HCT116 (cell line): ENCODE measurements at regions not wholly inside any gene's neighbourhood (a gene's known extent, or its start where the extent isn't known, plus 50 kb on each side); places are given as distances from the start of the nearest gene placed in this dataset.

Experiments used
- ATAC-seq: fragments of 200-7000 bp; cut with Tn5 transposase; 2 replicates; pipeline ENCODE4 v1.9.1; 2020; ENCODE audit warnings: mild to moderate bottlenecking, moderate library complexity
- BruUV-seq: library from RNA; stranded (reverse); fragments of 400-500 nt; replicated peaks from 2 replicates; lab custom pipeline; 2021; lab: Mats Ljungman, UMichigan
- CTCF ChIA-PET: fragments of 300-600 bp; sonication (Branson Sonifier 250); formaldehyde crosslinking; loops from one replicate; lab custom pipeline; 2021; ENCODE audit warnings: antibody characterized with exemption; lab: Charles Lee
- POLR2A ChIA-PET: fragments of 300-600, 350-600 bp; sonication (Branson Sonifier 250); formaldehyde crosslinking; loops from one replicate; lab custom pipeline; 2021; ENCODE audit warnings: antibody characterized with exemption; lab: Charles Lee
- RAD21 ChIA-PET, 2 experiments: fragments of 300-600 bp; sonication (Branson Sonifier 250); formaldehyde crosslinking; loops; one replicate each; lab custom pipeline; 2023; ENCODE audit warnings: low total read pairs in 2 of 2; ENCODE audit not compliant: uncharacterized antibody in 2 of 2, unreplicated experiment in 2 of 2, low non-redundant PET in 1 of 2; lab: Charles Lee
- DNase-seq: peaks from one replicate; pipeline ENCODE4 v3.0.0-alpha.2; 2010; ENCODE audit warnings: low read depth, low spot score
- H2AFZ ChIP-seq: fragments of 200-600 bp; shearing (Covaris generic), sonication (generic); 2 replicates; pipeline ENCODE4 v1.6.1; 2017; ENCODE audit warnings: low read depth, mixed run types, mixed read lengths, antibody characterized with exemption, low read length; ENCODE audit not compliant: poor library complexity, severe bottlenecking
- H3K27ac ChIP-seq: 2 replicates; pipeline ENCODE4 v1.5.1; 2012; ENCODE audit warnings: low read depth, low read length
- H3K27me3 ChIP-seq: fragments of 200-600 bp; sonication (generic); 2 replicates; pipeline ENCODE4 v1.6.1; 2016; ENCODE audit warnings: mixed run types, low read length, mixed read lengths; ENCODE audit not compliant: insufficient read depth
- H3K36me3 ChIP-seq, 2 experiments: fragments of 200-500 bp in 1 of 2; fragments of 200-600 bp in 1 of 2; sonication (Bioruptor generic) in 1 of 2; sonication (generic) in 1 of 2; 2 replicates each; pipeline versions ENCODE4 v1.5.1 to v1.6.1; 2014 to 2016; ENCODE audit warnings: low read length in 2 of 2, inconsistent platforms in 1 of 2, mixed read lengths in 1 of 2, mixed run types in 1 of 2; ENCODE audit not compliant: insufficient read depth in 2 of 2, control insufficient read depth in 1 of 2
- H3K4me1 ChIP-seq, 2 experiments: fragments of 200-600 bp in 1 of 2; sonication (generic) in 1 of 2; 2 replicates each; pipeline versions ENCODE4 v1.5.1 to v1.6.1; 2012 to 2017; ENCODE audit warnings: low read length in 2 of 2, inconsistent platforms in 1 of 2, mild to moderate bottlenecking in 1 of 2, mixed read lengths in 1 of 2, mixed run types in 1 of 2, moderate library complexity in 1 of 2; ENCODE audit not compliant: insufficient read depth in 2 of 2, control insufficient read depth in 1 of 2
- H3K4me2 ChIP-seq: fragments of 200-600 bp; sonication (generic); 2 replicates; pipeline ENCODE4 v1.6.1; 2017; ENCODE audit warnings: mixed run types, low read length, mixed read lengths
- H3K4me3 ChIP-seq, 2 experiments: fragments of 200-600 bp in 1 of 2; sonication (generic) in 1 of 2; replicated peaks in 1 of 2; 2 replicates each; pipeline ENCODE4 v1.5.1; 2011 to 2016; ENCODE audit warnings: low read length in 2 of 2, control low read depth in 1 of 2, low read depth in 1 of 2, mild to moderate bottlenecking in 1 of 2, mixed read lengths in 1 of 2, mixed run types in 1 of 2
- H3K79me2 ChIP-seq: fragments of 200-600 bp; sonication (generic); 2 replicates; pipeline ENCODE4 v1.6.1; 2017; ENCODE audit warnings: mild to moderate bottlenecking, mixed run types, low read length, moderate library complexity, mixed read lengths; ENCODE audit not compliant: insufficient read depth
- H3K9ac ChIP-seq: fragments of 200-600 bp; sonication (generic); 2 replicates; pipeline ENCODE4 v1.6.1; 2016; ENCODE audit warnings: low read length, mixed read lengths
- H3K9me2 ChIP-seq: fragments of 200-600 bp; sonication (generic), shearing (Covaris generic); 2 replicates; pipeline ENCODE4 v1.6.1; 2017; ENCODE audit warnings: mixed run types, mild to moderate bottlenecking, moderate library complexity; ENCODE audit not compliant: insufficient read depth
- H3K9me3 ChIP-seq, 2 experiments: fragments of 200-500 bp in 1 of 2; fragments of 200-600 bp in 1 of 2; sonication (Bioruptor generic) in 1 of 2; sonication (generic) in 1 of 2; 2 replicates each; pipeline ENCODE4 v1.6.1; 2014 to 2017; ENCODE audit warnings: low read length in 2 of 2, mixed read lengths in 2 of 2, inconsistent platforms in 1 of 2, low read depth in 1 of 2, mild to moderate bottlenecking in 1 of 2, mixed run types in 1 of 2, moderate library complexity in 1 of 2; ENCODE audit not compliant: control insufficient read depth in 1 of 2, insufficient read depth in 1 of 2
- H4K20me1 ChIP-seq: fragments of 200-600 bp; sonication (generic), shearing (Covaris generic); 2 replicates; pipeline ENCODE4 v1.6.1; 2017; ENCODE audit warnings: mixed run types, mild to moderate bottlenecking, moderate library complexity; ENCODE audit not compliant: insufficient read depth
- CBX3 ChIP-seq: IDR thresholded peaks from 2 replicates; pipeline ENCODE4 v1.6.1; 2012; ENCODE audit warnings: low read depth
- CEBPB ChIP-seq: IDR thresholded peaks from 2 replicates; pipeline ENCODE4 v1.6.1; 2012; ENCODE audit warnings: low read depth
- EGR1 ChIP-seq: IDR thresholded peaks from 2 replicates; pipeline ENCODE4 v1.6.1; 2012; ENCODE audit warnings: low read depth
- ELF1 ChIP-seq: IDR thresholded peaks from 2 replicates; pipeline ENCODE4 v1.6.1; 2012; ENCODE audit warnings: low read depth, borderline replicate concordance
- EZH2 ChIP-seq: fragments of 200-600 bp; sonication (generic); IDR thresholded peaks from 2 replicates; pipeline ENCODE4 v1.6.1; 2017; ENCODE audit warnings: antibody characterized with exemption, mixed run types
- FOSL1 ChIP-seq: IDR thresholded peaks from 2 replicates; pipeline ENCODE4 v1.6.1; 2012; ENCODE audit warnings: low read depth
- JUND ChIP-seq: IDR thresholded peaks from 2 replicates; pipeline ENCODE4 v1.6.1; 2012
- POLR2A ChIP-seq: IDR thresholded peaks from 2 replicates; pipeline ENCODE4 v1.7.0; 2011; ENCODE audit warnings: borderline replicate concordance; ENCODE audit not compliant: insufficient read depth, insufficient read length; ENCODE audit errors: extremely low read depth
- POLR2AphosphoS5 ChIP-seq: IDR thresholded peaks from 2 replicates; pipeline ENCODE4 v1.6.1; 2011; ENCODE audit warnings: mild to moderate bottlenecking, low read depth, low read length, moderate library complexity
- RAD21 ChIP-seq: IDR thresholded peaks from 2 replicates; pipeline ENCODE4 v1.6.1; 2012; ENCODE audit warnings: low read depth, mild to moderate bottlenecking
- SIN3A ChIP-seq: IDR thresholded peaks from 2 replicates; pipeline ENCODE4 v1.6.1; 2012; ENCODE audit warnings: low read depth
- SP1 ChIP-seq: IDR thresholded peaks from 2 replicates; pipeline ENCODE4 v1.6.1; 2012; ENCODE audit warnings: low read depth
- TCF7L2 ChIP-seq: IDR thresholded peaks from 2 replicates; pipeline ENCODE4 v1.7.0; 2011; ENCODE audit warnings: borderline replicate concordance, inconsistent platforms; ENCODE audit not compliant: insufficient read depth, insufficient read length; ENCODE audit errors: extremely low read depth
- ZFX ChIP-seq: fragments of 450-650 bp; IDR thresholded peaks from 2 replicates; pipeline ENCODE4 v1.6.1; 2017
- ZNF274 ChIP-seq: fragments of 200-500 bp; sonication (Bioruptor generic); IDR thresholded peaks from 2 replicates; pipeline ENCODE4 v1.6.1; 2014; ENCODE audit warnings: mild to moderate bottlenecking, low read depth, low read length, inconsistent platforms
- intact Hi-C: fragments of 100-400 bp; cut with micrococcal nuclease; formaldehyde crosslinking; loops from 2 replicates; pipeline ENCODE4 v1.10.0; 2022
- TF ChIP-seq, protein P1 (sequence below): IDR thresholded peaks from 2 replicates; pipeline ENCODE4 v1.6.1; 2012

DNA sequence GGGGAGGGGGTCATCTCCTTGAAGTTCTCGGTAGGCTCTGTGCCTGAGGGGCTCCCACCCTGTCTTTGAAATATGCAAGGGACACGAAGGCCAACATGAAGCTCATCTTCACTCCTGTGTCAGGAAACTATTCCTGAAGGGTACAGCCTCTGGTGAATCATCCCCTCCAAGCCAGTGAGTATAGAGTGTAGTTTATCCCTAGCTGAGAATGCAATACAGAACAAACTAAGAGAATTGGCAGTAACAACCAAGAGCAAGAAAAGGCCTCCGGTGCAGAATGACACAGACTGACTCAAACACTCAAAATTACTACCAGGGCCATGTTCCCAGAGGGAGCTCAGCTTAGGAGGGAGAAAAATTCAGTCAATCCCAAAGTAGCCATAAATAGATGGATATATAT is 413.3 kb downstream of the BCL11A start:
- ChIA-PET CTCF (no interaction called here), POLR2A (no interaction called here), RAD21 (no interaction called here)
- no peaks in the 10 kb centered on the region for H3K79me2 ChIP-seq
- no peak overlapping the region for H3K4me3 ChIP-seq
- H3K4me2 ChIP-seq, result no peak overlapping the region
- H3K4me1 ChIP-seq, result no peaks in the 10 kb centered on the region
- H4K20me1 ChIP-seq, result no peaks in the 10 kb centered on the region
- H3K36me3 ChIP-seq, result no peaks in the 10 kb centered on the region
- no peak overlapping the region for H3K9ac ChIP-seq
- H3K9me3 ChIP-seq, result no peaks in the 10 kb centered on the region
- intact Hi-C loops, result no loop called here
- BruUV-seq, result no TSS peak
- no peak overlapping the region for H2AFZ ChIP-seq
- no peak for DNase-seq
- no peak for TF ChIP-seq FOSL1
- no peak for TF ChIP-seq ZFX
- ATAC-seq, result no peak
- H3K27ac ChIP-seq, result no peak overlapping the region
- no peaks in the 10 kb centered on the region for H3K27me3 ChIP-seq
- H3K9me2 ChIP-seq, result no peaks in the 10 kb centered on the region

DNA sequence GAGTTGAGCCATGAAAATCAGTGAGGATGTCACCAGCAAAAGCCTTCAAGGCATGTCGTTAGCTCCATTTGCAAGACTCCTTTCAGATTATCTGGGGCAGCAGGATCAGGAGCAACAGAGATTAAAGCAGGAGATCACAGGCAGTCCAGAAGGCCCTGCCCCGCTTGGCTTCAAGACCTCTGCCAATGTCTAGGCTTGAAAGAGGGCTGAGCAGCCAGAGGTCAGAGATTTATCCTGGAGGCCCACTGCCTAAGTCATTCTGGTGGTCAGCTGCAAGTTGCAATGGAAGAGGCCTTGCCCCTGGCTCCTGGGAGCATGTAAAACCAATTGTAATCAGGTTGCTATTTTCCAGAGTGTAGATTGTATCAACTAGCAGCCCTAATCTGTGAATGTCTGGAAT is 416.5 kb downstream of the BCL11A start:
- Histone ChIP-seq H3K9ac (no peak overlapping the region), H3K36me3 (no peaks in the 10 kb centered on the region), H3K4me3 (no peak overlapping the region), H3K27me3 (no peaks in the 10 kb centered on the region), H3K9me2 (no peaks in the 10 kb centered on the region), H4K20me1 (no peaks in the 10 kb centered on the region), H3K27ac (no peak overlapping the region), H3K4me2 (no peak overlapping the region), H2AFZ (no peak overlapping the region), H3K9me3 (no peaks in the 10 kb centered on the region), H3K4me1 (no peaks in the 10 kb centered on the region), H3K79me2 (no peaks in the 10 kb centered on the region)
- POLR2A ChIA-PET, result no interaction called here
- RAD21 ChIA-PET, result no interaction called here
- CTCF ChIA-PET, result no interaction called here
- TF ChIP-seq CBX3 (no peak), ZNF274 (no peak), POLR2A (no peak), SIN3A (no peak), EZH2 (no peak), ELF1 (no peak), RAD21 (no peak), CEBPB (no peak), ZFX (no peak), EGR1 (no peak), FOSL1 (no peak), TCF7L2 (no peak), JUND (no peak), POLR2AphosphoS5 (no peak), SP1 (no peak)
- TF ChIP-seq, protein P1, sequence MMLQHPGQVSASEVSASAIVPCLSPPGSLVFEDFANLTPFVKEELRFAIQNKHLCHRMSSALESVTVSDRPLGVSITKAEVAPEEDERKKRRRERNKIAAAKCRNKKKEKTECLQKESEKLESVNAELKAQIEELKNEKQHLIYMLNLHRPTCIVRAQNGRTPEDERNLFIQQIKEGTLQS, result no peak
- no peak for DNase-seq
- ATAC-seq, result no peak
- intact Hi-C loops, result no loop called here
- BruUV-seq, result no TSS peak
